GM21528 (cell line): ENCODE measurements at regions not wholly inside any gene's neighbourhood (a gene's known extent, or its start where the extent isn't known, plus 50 kb on each side); places are given as distances from the start of the nearest gene placed in this dataset.
"Not testable (repeated sequence)": the region's sequence is repeated elsewhere in the genome, so short reads cannot be mapped to it uniquely, and the experiment has no call there.

Experiments used
- ATAC-seq: cut with Tn5 transposase; IDR thresholded peaks from one replicate; pipeline ENCODE4 v1.9.1; 2021; ENCODE audit warnings: mild to moderate bottlenecking, moderate library complexity; ENCODE audit not compliant: unreplicated experiment, low FRiP score

GRCh38 chr6:84854811-84855400 is 90.5 kb upstream of the TBX18 start:
- no peak for ATAC-seq

- no peak for ATAC-seq
Measured at GRCh38 chr6:84853901-84854300, 89.5 kb upstream of the TBX18 start.

GRCh38 chr6:84848960-84849359 is 84.6 kb upstream of the TBX18 start:
- ATAC-seq, result no peak

GRCh38 chr6:84847390-84848160 is 83.2 kb upstream of the TBX18 start:
- ATAC-seq, result no peak

DNA sequence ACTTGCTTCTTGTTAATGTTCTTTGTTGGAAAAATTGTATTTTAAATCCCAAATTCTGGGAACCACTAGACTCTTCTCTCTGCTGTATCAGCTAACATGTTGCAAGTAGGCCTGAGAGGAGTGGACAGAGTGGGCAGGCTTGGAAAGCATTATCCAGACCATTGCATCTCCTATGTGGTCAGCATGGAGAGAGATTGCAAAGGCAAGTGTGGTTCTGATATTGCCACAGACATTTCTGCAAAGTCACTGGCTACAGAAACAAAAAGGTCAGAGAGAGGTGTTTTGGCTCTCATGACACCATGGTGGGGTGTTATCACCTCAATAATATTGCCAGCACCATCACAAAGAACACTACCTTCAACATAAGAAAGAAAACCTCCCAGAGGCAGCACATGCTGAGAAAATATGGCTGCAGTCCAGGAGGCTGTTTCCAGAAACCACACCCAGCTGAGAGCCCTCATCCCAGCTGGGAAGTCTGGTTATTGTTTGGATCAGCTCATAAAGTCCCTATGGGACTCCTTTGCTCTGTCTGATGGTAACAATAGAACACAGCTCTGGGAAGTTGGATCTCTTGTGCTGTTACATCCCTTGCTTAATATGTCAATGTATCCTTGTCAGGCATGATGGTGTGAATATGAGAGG is 78.2 kb upstream of the TBX18 start:
- ATAC-seq, result no peak

DNA sequence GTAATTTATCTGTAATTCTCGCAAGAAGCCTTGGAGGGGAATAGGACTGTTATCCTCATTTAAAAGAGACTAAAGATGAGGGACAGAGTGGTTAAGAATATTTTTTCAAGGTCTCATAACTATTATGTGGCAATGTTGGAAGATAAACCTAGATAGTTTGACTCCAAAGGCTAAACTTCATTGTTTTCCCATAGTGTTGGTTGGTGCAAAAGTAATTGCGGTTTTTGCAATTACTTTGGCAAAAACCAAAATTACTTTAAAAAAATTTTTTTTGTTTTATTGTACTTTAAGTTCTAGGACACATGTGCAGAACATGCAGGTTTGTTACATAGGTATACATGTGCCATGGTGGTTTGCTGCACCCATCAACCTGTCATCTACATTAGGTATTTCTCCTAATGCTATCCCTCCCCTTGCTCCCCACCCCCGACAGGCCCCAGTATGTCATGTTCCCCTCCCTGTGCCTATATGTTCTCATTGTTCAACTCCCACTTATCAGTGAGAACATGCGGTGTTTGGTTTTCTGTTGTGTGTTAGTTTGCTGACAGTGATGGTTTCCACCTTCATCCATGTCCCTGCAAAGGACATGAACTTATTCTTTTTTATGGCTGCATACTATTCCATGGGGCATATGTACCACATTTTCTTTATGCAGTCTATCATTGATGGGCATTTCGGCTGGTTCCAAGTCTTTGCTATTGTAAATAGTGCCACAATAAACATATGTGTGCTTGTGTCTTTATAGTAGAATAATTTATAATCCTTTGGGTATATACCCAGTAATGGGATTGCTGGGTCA is 72.9 kb upstream of the TBX18 start:
- ATAC-seq, result not testable (repeated sequence)

DNA sequence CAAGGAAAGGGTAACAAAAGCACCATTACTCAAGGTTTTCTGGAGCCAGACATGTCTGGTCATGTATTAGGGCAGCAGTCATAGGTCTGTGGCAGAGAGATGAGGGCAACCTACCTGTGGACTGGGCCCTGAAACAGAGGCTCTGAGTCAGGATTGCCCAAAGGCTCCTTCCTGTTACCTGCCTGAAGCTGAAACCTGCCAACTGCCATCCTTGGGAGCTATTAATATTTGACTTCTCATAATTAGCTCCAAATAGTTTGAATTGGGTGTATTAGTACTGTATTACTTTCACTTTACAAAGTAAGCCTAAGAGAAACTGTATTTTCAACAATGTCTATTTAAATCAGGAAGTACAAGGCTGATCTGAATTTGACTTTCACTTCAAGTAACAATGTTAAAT is 72.0 kb upstream of the TBX18 start:
- no peak for ATAC-seq

DNA sequence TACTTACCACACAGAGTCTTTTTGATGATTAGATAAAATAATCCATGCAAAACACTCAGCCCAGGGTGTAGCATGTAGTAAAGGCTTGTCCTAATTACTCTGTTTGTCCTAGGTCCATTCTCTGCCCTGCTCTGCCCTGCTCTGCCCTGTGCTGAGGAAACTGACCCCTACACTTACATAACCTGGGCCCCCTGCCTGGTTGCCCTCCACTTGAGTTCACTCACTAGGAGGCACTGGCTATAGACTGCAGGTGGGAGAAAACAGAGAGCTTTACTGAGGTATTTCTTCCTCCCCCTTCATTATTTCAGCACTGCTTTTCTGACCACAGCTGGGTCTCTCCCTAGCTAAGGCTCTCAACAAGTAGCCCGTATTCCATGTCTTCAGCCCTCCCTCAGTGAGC is 70.9 kb upstream of the TBX18 start:
- ATAC-seq, result no peak

DNA sequence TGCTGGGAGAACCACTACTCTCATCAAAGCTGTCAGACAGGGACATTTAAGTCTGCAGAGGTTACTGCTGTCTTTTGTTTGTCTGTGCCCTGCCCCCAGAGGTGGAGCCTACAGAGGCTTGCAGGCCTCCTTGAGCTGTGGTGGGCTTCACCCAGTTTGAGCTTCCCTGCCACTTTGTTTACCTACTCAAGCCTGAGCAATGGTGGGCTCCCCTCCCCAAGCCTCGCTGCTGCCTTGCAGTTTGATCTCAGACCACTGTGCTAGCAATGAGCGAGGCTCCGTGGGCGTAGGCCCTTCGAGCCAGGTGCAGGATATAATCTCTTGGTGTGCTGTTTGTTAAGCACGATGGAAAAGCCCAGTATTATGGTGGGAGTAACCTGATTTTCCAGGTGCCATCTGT is 67.5 kb upstream of the TBX18 start:
- not testable (repeated sequence) for ATAC-seq

DNA sequence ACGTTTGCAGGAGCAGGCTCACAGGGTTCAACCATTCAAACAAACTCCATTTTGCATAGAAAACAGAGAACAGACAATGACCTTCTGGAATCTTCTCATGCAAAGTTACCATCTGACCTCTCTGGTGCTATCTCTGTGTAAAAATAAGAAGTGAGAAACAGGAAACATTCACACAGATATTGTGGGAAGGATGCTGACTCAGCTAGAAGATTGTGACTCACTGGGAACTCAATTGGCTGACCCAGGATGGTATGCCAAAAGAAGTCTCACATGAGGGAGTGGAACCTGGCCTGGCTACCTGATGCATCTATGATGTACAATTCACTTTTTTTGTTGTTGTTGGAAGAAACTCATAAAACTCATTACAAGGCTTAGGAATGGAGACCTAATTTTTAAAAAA is 61.1 kb upstream of the TBX18 start:
- ATAC-seq, result no peak

- not testable (repeated sequence) for ATAC-seq
Measured at GRCh38 chr6:84821314-84821713, 56.9 kb upstream of the TBX18 start.

DNA sequence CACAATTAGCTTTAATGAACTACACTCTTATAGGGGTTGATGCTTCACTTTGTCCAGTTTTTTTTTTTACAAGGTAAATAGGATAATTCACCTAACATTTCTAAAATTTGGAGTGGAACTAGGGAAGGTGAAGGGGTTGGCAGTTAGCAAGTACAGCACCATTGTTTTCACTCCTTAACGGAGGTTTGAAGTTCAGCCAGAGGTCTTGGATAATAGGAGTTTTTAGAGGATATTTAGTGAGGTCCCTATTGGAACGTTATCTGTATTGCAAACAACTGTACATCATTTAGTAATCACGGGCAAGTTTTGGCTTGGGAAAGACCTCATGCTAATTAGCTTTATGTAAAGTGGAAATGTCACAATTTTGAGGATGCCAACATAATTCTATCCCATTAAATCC is 52.3 kb upstream of the TBX18 start:
- no peak for ATAC-seq

- no peak for ATAC-seq
Measured at GRCh38 chr6:84815896-84816735, 51.7 kb upstream of the TBX18 start.
